SH-SY5Y (cell line): ENCODE measurements at regions not wholly inside any gene's neighbourhood (a gene's known extent, or its start where the extent isn't known, plus 50 kb on each side); places are given as distances from the start of the nearest gene placed in this dataset.

Experiments used
- GATA2 ChIP-seq: IDR thresholded peaks from 2 replicates; pipeline ENCODE4 v1.6.1; 2011; ENCODE audit warnings: mild to moderate bottlenecking, low read depth, low read length
- GATA3 ChIP-seq: IDR thresholded peaks from 2 replicates; pipeline ENCODE4 v1.6.1; 2011; ENCODE audit warnings: low read depth, mild to moderate bottlenecking, low read length, moderate library complexity

DNA sequence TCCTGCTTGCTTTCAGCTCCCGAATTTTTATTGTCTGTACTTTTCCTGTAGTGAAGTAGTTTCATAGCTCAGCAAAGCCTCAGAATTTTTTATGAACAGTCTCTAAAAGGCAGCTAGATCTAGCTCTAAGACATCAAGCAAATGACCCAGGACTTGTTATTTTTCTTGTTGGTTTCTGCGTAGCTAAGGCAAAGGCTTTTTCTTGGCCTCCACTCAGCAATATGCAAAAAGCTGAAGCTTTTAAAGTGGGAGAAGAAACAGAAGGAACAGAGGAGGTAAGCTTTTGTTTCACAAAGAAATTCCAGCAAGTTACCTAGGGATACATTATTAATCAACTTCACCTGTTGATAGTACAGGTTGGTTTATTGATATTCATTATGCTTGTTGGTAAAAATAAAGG, 235.9 kb downstream of the PCDH20 start:
- no peak for TF ChIP-seq GATA3
- no peak for TF ChIP-seq GATA2
